ENCODE measurements at regions not wholly inside any gene's neighbourhood (a gene's known extent, or its start where the extent isn't known, plus 50 kb on each side); places are given as distances from the start of the nearest gene placed in this dataset.

DNA sequence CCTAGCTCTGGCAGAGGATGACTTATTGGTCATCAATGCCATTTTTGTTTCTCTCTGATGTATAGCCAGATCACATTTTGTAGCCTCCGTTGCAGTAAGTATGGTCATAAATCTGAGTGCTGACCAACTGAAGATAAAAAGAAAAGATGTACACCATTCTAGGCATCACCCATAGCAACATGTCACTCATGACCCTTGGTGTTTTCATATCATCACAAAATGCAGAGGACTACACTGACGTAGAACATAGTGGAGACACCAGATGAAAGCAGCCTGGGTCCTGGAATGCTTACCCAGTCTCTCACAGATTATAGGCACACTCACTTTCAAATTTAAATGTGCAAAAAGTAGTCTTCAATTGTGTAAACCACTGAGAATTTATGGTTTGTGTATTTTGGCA is 172.8 kb downstream of the PDHA2 start:
- no peak overlapping the region for H3K27ac ChIP-seq (ENCODE audit: low read depth in 1 of 2, low read length in 2 of 2)
- H3K9me3 ChIP-seq (ENCODE audit: control insufficient read depth in 4 of 4, low read length in 3 of 4): no peaks in the 10 kb centered on the region
- no peaks in the 10 kb centered on the region for H3K36me3 ChIP-seq (ENCODE audit: control insufficient read depth in 4 of 4, insufficient read depth in 3 of 4, low read depth in 1 of 4, low read length in 3 of 4)
- H3K9ac ChIP-seq (ENCODE audit: low read depth in 1 of 2, low read length in 2 of 2): no peak overlapping the region
- H3K4me1 ChIP-seq (ENCODE audit: control insufficient read depth in 4 of 4, insufficient read depth in 4 of 4, low read length in 3 of 4): no peaks in the 10 kb centered on the region
- TF ChIP-seq RAD21 (IDR thresholded peaks at IDR 0.05): no peak
- H3K27me3 ChIP-seq (ENCODE audit: control insufficient read depth in 4 of 4, insufficient read depth in 4 of 4, low read length in 3 of 4): peaks cover 0 to 2% (median 0%) of the 10 kb centered on the region in 4 donors
- WGBS: 61% methylated on average over 2 of the region's 2 CpGs
- no peak overlapping the region for H3K4me3 ChIP-seq (ENCODE audit: low read depth in 1 of 3, low read length in 3 of 3)
- DNase-seq (ENCODE audit: low spot score): no peak

DNA sequence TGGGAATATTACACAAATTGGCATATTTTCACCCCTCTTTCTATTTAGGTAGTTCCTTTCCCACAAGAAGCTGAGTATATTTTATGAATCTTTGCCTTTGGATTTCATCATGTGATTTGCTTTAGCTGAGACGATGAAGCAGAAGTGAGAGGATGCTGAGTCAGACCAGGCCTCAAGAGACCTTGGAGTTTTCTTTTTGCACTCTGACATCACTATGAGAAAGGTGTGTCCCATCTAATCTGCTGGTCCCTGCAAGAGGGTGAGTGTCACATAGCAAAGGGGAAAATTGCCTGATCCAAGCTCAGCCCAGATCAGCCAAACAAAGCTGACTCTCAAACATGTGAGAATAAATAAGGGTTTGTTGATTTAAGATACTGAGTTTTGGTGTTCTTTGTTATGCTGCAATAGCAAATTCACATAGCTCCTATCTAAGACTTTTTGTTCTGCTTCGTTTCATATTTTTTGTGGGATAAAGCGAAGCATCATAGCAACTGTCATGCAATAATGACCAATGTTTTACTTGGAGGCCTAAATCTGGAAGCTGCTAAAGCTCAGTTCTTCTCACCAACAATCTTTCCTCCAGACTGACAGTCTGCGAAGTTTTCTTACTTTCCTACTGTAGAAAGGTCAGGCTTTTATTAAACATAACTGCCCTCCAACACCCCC is 176.9 kb downstream of the PDHA2 start:
- Histone ChIP-seq H3K36me3 (ENCODE audit: control insufficient read depth in 4 of 4, insufficient read depth in 3 of 4, low read depth in 1 of 4, low read length in 3 of 4) (no peaks in the 10 kb centered on the region), H3K4me3 (ENCODE audit: low read depth in 1 of 3, low read length in 3 of 3) (no peak overlapping the region), H3K4me1 (ENCODE audit: control insufficient read depth in 4 of 4, insufficient read depth in 4 of 4, low read length in 3 of 4) (no peaks in the 10 kb centered on the region), H3K27me3 (ENCODE audit: control insufficient read depth in 4 of 4, insufficient read depth in 4 of 4, low read length in 3 of 4) (no peaks in the 10 kb centered on the region), H3K9ac (ENCODE audit: low read depth in 1 of 2, low read length in 2 of 2) (no peak overlapping the region), H3K27ac (ENCODE audit: low read depth in 1 of 2, low read length in 2 of 2) (no peak overlapping the region), H3K9me3 (ENCODE audit: control insufficient read depth in 4 of 4, low read length in 3 of 4) (no peaks in the 10 kb centered on the region)
- TF ChIP-seq EGR1 (IDR thresholded peaks at IDR 0.05; ENCODE audit: low read depth in 2 of 2) (no peak), JUND (IDR thresholded peaks at IDR 0.05) (no peak), SP1 (IDR thresholded peaks at IDR 0.05) (no peak), TAF1 (conservative IDR thresholded peaks at IDR 0.05) (no peak), FOXA1 (IDR thresholded peaks at IDR 0.05) (no peak), RXRA (IDR thresholded peaks at IDR 0.05) (no peak), YY1 (IDR thresholded peaks at IDR 0.05) (no peak), HNF4A (conservative IDR thresholded peaks at IDR 0.05) (no peak), FOXA2 (IDR thresholded peaks at IDR 0.05) (no peak), RAD21 (IDR thresholded peaks at IDR 0.05) (no peak), GABPA (IDR thresholded peaks at IDR 0.05 in 1 of 2, conservative IDR thresholded peaks at IDR 0.05 in 1 of 2) (no peak), HNF4G (IDR thresholded peaks at IDR 0.05) (no peak)
- TF ChIP-seq, protein P1, sequence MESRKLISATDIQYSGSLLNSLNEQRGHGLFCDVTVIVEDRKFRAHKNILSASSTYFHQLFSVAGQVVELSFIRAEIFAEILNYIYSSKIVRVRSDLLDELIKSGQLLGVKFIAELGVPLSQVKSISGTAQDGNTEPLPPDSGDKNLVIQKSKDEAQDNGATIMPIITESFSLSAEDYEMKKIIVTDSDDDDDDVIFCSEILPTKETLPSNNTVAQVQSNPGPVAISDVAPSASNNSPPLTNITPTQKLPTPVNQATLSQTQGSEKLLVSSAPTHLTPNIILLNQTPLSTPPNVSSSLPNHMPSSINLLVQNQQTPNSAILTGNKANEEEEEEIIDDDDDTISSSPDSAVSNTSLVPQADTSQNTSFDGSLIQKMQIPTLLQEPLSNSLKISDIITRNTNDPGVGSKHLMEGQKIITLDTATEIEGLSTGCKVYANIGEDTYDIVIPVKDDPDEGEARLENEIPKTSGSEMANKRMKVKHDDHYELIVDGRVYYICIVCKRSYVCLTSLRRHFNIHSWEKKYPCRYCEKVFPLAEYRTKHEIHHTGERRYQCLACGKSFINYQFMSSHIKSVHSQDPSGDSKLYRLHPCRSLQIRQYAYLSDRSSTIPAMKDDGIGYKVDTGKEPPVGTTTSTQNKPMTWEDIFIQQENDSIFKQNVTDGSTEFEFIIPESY (IDR thresholded peaks at IDR 0.05): no peak
- TF ChIP-seq, protein P2, sequence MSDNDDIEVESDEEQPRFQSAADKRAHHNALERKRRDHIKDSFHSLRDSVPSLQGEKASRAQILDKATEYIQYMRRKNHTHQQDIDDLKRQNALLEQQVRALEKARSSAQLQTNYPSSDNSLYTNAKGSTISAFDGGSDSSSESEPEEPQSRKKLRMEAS (IDR thresholded peaks at IDR 0.05): no peak
- TF ChIP-seq, protein P3, sequence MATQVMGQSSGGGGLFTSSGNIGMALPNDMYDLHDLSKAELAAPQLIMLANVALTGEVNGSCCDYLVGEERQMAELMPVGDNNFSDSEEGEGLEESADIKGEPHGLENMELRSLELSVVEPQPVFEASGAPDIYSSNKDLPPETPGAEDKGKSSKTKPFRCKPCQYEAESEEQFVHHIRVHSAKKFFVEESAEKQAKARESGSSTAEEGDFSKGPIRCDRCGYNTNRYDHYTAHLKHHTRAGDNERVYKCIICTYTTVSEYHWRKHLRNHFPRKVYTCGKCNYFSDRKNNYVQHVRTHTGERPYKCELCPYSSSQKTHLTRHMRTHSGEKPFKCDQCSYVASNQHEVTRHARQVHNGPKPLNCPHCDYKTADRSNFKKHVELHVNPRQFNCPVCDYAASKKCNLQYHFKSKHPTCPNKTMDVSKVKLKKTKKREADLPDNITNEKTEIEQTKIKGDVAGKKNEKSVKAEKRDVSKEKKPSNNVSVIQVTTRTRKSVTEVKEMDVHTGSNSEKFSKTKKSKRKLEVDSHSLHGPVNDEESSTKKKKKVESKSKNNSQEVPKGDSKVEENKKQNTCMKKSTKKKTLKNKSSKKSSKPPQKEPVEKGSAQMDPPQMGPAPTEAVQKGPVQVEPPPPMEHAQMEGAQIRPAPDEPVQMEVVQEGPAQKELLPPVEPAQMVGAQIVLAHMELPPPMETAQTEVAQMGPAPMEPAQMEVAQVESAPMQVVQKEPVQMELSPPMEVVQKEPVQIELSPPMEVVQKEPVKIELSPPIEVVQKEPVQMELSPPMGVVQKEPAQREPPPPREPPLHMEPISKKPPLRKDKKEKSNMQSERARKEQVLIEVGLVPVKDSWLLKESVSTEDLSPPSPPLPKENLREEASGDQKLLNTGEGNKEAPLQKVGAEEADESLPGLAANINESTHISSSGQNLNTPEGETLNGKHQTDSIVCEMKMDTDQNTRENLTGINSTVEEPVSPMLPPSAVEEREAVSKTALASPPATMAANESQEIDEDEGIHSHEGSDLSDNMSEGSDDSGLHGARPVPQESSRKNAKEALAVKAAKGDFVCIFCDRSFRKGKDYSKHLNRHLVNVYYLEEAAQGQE (IDR thresholded peaks at IDR 0.05): no peak
- WGBS: 58% methylated on average over 4 of the region's 4 CpGs
- DNase-seq (ENCODE audit: low spot score): no peak

Data from liver (tissue), 7 donors.